ENCODE measurements at regions not wholly inside any gene's neighbourhood (a gene's known extent, or its start where the extent isn't known, plus 50 kb on each side); places are given as distances from the start of the nearest gene placed in this dataset.

DNA sequence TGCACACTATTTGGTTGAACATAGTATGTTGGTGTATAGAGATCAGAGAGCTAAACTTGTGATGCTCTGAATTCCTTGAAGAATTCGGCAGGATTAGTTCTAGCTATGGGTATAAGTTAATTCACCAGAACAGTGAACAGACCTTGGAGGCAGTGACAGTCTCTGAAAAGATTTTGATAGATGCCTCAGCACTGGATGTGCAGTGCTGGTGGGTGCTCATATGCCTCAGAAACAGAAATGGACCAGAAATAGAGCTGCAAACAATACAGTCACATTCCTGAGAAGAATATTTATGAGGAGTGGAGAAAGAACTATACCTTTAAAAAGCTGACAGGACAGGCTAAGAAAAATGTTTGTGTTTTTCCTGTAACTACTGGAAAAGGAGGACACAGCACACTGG, 747.7 kb downstream of the KCTD16 start:
- DNase-seq: no peak

DNA sequence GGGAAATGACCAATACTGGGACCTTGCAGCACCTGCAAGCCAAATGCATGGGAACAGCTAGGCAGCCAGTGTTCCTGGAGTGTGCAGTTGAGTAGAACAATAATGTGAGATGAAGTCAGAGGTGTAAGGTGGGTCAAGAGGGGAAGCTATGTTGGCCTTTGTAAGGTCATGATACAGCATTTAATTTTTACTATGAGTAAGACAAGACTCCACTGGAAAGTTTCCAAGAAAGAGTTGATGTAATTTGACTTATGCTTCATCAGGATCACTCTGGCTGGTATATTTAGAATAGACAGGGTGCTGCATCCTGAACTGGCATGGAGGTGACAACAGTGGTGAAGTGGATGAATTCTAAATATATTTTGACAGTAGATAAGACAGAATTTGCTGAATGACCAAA, 744.8 kb downstream of the KCTD16 start:
- no peak for DNase-seq

DNA sequence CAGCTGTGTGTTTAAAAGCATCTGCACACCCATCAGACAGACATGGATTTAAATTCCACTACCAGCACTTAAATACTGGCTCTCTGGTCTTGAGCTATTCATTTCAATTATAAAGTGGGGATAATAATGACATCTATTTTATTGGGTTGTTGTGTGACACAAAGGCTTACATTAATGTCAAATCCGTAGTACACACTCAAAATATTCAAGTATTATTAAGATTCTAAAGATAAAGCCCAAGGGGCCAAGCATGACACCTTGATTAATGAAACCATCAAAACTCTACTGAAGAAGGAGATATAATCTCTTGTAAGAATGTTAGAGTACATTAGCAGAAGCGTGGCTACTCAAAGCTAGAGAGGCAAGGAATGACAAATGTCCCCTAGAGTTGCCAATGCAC, 743.0 kb downstream of the KCTD16 start:
- DNase-seq: peak; percentile 69

DNA sequence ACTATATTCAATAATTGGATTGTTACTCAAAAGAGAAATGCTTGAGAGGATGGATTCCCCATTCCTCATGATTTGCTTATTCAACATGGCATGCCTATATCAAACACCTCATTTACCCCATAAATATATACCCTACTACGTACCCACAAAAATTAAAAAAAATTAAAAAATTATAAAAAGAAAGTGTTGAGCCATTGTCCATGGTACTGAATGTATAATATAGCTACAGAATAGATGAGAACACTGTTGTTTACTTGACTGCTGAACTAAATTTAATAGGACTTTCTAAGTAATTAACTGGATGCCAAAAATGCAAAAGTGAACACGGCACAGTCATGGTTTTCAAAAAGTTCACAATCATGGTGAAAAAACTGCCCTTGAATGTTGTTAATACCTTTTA, 725.8 kb downstream of the KCTD16 start:
- DNase-seq: no peak

DNA sequence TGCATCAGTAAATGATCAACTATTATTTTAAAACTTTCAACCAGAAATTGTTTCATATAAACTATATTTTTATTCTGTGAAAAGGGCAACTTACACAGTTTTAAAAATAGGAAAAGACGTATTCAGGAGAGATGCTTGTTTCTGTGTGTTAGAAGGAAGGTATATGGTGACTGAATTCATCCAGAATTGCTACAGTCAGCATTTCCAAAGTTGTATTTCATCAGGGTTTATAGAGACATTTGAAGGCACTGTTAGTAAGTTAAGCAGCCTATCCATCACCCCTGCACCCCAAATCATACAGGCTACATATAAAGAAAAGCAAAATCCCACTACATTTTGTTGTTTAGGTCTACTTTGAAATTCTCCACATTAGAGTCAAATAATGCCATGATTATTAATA, 716.0 kb downstream of the KCTD16 start:
- no peak for DNase-seq

DNA sequence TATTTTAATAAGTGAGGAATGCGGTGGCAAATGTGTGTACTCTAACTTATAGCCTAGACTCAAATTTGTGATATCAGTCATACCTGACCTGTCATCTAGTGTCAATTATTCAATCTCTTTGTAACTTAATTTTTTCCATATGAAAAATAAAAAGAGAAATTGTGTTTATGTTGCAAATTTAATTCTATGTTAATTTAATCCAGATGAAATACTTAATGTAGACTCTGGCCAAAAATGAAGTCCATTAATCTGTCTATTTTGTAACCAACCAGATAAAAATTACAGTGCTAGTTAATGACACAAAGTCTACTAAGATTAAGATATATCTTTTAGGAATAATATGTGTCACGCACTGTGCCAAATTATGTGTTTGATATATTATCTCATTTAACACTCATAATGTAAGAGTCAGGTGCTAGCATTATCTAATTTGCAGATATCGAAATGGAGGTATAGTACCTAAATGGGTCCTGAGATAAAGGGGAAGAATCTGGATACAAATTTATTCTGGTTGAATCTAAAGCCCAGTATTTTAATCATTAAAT, 712.1 kb downstream of the KCTD16 start:
- DNase-seq: no peak

DNA sequence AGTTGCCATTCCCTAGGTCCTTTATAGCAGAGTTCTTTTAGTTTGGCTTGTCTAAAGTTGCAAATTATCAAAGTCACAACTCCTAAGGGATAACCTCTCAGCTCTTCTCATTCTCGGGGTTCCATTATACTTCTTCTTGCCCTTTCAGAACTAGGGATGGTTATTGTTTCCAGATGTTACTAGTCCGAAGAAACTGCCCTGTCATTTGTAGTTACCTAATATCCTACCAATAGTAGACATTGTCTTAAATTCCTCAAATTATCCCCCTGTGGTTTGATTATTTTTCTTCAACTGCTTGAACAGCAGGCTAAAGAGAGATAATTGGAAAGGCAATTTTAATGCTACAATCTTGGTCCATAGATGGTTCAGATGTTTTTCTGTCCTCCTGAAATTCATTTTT, 709.8 kb downstream of the KCTD16 start:
- DNase-seq: no peak

DNA sequence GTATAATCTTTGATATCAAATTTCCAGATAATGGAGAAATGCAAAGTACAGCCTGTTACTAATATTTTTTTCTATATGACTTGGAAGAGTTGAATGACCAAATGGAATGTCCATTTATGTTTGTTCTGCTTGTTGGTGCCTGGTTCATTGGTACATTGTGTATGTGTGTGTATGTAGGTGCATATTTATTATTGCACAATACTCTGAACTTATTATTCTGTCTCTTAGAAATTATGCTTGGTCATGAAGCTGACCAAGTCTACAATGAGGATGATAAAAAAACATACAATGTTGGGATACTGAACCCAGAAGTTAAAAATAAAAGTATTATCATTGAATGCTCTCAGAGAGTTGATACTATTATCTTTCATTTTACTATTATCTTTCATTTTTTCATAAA, 706.3 kb downstream of the KCTD16 start:
- no peak for DNase-seq

DNA sequence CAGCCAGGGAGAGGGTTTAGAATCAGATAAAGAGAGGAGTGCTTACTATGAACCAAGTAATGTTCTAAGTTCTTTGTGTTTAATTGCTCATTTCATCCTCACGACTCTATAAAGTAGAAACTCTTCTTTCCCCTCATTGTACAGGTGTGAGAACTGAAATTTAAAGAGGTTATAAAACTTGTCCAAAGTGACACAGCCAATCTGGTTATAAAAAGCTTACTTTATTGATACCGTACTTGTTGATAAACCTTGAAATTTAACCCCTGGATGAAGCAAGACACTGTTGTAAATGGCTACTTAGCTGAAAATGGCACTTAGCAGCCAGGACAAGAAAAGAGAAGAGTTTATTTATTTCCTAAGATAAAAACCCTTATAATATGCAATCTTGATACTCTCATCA, 702.4 kb downstream of the KCTD16 start:
- DNase-seq: no peak

DNA sequence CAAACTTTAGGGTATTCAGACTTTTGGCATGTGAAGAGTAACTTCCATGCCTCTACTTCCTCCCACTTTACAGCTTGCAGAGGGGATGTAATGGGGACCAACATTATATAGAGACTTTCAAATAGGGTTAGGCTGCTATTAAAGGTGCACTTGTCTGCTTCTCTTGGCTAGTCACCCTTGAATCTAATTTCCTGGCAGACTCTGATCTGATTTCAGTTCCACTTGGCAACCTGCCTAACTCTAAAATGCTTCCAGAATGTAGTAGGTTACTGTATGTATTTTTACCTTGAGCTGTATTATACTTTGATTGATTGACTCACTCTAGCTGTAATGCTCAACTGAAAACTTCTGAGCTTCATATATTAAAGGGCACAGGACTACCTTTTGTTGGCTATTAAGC, 693.4 kb downstream of the KCTD16 start:
- DNase-seq: no peak

DNA sequence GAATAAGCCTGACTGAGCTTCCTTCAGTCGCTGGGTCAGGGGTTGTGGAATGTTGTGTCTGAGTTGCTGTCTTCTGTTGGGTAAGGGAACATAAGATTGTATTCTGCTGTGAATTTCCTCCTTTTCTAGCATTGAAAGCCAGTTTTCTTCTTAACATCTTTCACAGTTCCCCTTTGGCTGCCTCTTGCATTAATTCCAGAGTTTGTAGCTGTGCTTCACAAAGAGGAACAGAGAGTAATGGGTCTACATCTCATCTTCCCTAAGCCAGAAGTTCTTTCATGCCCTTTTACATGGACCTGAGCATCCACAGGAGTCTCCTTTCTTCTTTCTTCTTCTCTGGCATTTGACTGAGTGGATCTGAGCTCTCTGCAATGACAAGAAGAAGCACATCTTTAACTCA, 686.8 kb downstream of the KCTD16 start:
- DNase-seq: no peak

DNA sequence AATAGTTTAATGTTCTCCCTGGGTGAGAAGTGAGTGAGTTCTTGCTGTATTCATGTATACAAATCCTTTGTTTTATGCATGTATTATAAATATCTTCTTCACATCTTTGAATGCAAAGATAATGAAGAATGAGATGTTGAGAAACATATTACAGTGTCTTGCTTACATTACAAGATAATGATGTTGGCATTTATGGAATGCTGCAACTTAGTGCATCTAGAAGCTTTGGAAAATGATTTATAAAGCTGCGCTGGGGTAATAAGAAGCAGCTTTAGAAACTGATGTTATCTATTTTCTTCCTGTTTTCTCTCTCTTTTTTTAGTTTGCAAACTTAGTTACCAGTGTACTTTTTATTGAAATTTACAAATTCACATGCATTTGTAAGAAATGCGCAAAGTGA, 673.4 kb downstream of the KCTD16 start:
- no peak for DNase-seq

DNA sequence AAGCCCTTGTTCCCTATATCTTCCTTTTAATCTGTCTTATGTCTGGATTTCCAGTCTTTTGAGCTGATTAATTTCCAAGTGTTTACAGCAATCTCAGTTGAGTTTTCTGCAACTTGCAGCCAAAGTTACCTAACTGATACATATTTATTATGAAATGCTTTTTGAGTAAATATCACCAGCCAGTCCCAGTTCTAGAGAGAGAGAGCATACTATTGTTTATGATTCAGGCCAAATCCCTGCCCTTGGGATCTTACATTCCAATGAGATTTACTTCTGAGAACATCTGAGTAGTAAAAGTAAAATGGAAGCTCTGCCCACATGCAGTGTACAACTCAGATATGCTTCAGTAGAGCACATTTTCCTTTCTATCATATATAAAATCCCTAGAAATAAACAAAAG, 661.7 kb downstream of the KCTD16 start:
- no peak for DNase-seq

DNA sequence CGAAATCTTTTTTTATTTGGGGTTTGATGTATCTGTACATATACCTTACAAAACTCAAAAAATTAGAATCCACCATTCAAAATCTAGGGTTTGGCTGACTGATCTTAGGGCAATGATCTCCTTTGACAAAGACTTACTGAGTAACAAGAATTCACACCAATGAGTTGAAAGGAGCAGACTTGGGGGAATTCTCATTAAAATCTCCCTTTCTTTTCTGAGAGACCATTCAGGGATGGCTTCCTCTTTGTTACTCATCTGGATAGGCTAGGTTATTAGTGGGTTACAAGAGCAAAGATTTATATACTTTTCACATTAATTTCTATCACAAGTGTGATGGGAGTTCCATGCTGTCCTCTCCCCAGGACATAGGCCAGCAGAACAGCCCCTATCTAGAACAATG, 661.0 kb downstream of the KCTD16 start:
- no peak for DNase-seq

DNA sequence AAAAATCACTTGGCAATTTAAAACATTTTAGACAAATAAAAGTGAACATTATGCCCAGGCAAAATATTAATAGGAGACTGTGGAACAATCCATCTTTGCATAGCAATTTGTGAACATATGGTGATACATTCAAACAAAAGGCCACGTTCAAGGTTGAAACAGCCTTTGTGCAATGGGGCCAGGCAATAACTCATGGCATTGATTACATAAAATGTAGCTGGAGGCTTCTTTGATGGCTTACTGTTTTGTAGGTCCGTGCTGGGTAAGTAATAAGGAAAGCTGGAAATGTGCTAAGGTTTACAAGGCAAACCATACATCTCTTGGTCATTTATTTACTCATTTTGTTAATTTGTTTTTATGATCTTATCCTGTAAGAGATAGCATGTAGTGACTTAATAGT, 651.8 kb downstream of the KCTD16 start:
- DNase-seq: no peak

DNA sequence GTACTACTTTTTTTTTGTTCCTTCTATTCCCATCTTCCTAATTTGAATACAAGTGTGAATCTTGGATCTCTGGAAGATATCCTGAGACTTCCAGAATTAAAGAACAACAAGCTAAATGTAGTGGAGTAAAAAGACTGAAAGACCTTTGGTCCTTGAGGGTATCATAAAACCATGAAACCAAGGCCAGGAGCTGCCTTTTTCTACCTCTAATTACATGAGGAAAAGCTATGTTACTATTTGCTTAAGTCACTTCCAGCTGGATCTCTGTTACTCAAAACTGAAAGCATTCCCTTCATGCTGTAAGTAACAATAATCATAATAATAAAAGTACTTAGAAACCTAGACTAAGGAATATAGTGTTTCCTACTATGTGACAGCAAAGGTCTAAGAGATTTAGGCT, 649.6 kb downstream of the KCTD16 start:
- no peak for DNase-seq

DNA sequence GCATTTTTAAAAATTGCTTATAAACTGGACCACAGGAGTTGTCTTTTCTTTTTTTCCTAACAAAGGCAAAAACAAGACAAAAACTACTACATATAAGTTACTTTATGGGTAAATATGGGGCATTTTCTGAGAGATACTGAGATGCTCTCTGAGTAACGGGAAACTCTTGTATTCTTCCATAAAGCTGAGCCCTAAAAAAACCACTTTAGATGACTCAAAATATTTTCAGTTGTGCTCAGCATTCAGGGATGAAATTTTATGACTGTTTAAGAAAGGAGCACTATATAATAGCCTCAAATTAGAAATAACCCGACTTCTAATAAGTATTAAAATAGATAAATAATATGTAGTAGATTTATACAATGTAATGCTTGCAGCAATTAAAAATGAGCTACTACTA, 644.5 kb downstream of the KCTD16 start:
- DNase-seq: no peak

DNA sequence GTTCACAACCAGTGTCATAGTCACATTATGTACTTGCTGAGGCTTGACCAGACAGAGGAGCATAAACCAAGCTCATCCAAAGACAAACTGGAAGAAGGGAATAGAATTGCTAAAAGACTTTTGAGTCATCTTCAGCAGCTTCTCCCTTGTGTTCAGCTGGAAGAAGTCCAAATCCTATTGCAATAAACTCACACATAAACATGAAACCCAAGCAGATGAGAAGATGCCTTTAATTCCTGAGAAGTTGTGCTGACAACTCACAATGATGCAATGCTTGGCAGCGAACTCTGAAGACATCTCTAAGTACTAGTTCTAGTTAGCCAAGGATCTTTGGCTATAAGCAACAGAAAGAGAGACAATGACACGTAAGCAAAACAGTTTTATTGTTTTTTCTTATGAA, 642.1 kb downstream of the KCTD16 start:
- no peak for DNase-seq

DNA sequence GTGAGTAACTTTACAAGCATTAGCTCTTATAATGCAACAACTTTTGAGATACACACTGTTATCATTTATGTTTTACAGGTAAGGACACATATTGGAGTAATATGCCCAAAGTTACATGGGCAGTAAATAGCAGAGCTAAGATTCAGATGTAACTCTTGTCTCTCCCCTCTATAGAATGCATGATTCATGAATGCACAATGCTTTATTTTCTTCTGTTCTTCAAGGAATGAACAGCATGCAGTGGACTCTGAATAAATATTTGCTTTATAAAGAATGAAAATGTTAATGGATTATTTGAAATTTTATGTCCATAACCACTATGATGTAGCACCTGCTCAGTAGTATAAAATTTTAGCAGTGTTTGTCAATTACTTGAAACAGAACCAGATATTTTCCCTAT, 629.5 kb downstream of the KCTD16 start:
- no peak for DNase-seq

DNA sequence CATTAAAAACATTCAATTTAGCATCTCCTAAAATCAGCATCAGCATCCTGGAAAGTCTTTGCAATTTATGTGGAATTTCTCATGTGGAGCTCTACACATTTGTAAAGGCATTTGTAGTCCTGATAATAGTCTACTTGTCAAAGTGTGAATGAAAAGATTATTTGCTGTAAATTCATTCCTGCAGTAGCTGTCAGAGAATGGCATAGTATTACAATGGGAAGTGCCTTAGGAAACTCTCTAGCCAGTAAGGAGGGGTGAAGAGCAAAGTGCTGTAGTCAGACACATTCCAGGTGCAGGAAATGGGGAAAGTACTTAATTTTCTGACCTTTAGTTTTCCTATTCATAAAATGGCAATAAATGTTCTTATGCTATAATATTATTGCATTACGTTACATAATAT, 627.9 kb downstream of the KCTD16 start:
- DNase-seq: no peak

DNA sequence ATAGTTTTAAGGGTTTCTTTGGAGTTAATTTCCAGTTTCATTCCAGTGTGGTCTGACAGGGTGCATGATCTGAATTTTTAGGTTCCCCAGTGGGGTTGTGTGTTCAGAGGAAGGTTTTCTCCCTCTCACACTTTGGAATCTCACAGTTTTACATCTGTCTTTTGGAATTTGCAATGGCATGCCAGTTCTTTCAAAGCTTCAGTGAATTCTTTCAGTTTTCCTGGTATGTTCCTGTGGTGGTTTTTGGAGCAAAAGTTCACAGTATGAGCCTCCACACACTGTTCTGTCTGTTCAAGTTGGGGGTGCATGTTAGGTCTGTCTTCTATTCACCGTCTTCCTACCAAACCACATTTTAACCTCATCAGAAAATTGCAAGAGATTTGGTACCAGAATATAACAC, 624.2 kb downstream of the KCTD16 start:
- DNase-seq: no peak

DNA sequence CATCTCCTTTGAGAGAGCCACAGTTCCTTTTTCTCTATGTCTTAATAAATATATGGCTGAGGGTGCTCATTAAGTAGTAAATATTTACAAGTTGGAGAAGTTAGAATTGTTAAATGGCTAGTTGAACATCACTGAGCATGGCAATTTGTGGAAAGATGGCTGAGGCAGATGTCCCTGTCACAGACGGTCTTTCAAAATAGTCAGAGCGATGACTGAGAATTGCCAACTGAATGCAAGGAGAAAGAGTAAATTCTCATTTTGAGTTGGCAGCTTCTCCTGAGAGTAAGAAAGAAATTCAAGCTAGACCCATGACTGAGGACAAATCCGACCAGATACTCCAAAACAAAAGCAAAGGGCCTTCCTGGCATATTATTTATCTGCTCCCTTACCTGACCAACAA, 617.9 kb downstream of the KCTD16 start:
- no peak for DNase-seq

DNA sequence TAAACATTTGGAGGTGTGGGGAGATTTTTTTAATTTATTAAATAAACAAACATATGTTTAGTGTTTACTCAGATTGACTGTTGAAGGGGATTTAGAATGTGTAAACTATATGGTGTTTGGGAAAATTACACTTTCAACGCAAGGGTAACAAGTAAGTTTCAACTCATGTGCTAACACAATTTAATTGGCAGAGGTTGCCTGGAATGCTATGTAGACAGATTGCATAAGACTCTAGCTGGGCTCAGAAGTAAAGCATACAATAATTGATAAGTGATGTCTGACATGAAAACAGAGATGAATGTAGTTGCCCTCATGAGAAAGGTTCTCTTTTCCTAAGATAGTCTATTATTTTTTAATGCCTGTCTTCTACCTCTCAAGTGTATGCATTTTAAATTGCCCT, 617.4 kb downstream of the KCTD16 start:
- DNase-seq: no peak

DNA sequence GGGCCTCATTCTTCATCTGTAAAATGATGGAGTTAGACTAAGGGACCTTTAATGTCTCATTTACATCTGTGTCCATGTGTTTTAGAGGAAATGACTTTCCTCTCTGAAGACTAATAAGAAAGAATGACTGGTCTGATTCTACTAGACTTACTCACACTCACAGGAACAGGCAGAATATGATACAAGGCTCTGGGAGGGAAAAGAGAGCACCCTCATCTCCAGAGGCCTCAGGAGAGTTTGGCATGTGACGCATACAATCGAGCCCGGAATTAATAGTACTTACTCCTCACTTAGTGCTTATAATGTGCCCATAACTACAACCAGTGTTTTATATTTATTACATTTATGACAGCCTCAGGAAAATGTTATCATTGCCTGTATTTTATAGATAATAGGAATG, 608.7 kb downstream of the KCTD16 start:
- DNase-seq: no peak

DNA sequence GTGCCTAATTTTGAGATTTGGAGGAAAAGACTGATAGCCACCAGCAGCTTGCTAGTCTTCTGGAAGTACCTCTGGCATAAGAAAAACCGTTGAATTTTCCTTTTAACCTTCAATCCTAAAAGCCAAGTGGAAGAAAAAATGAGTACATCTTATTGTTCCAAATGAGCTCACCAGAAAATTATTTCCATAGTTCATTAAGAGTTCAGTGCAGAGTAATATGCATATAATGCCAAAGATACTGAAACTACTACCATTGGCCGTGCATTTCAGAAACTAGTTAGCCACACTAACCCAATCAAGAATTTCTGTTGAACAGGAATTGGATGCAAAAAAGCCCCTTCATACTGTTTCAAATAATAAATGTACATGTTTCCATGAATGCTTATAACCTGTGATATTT, 607.9 kb downstream of the KCTD16 start:
- DNase-seq: no peak

DNA sequence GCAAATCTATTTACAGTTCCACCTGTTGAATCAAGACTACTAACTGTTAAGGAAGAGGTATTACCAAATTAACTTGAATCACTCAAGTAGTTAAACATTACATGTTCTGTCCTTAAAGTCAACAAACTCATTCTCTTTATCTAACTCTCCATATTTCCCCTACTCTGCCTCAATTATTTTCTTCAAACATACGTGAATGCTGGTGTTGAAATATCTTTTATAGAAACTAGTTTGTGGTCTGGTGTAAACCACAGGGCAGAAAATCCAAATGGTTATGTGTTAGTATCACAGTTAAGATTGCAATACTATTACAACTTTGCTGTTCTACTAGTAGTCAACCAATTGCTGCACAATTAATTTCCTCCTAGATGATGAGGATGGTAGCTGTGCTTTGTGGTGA, 603.5 kb downstream of the KCTD16 start:
- DNase-seq: no peak

Measured in NCI-H524 treated with DMSO at 0.1 percent for 48 hours (cell line).